22Rv1 (cell line): ENCODE measurements at regions not wholly inside any gene's neighbourhood (a gene's known extent, or its start where the extent isn't known, plus 50 kb on each side); places are given as distances from the start of the nearest gene placed in this dataset.

Experiments used
- ZFX ChIP-seq: fragments of 450-650 bp; IDR thresholded peaks from 2 replicates; pipeline ENCODE4 v1.6.1; 2017; ENCODE audit warnings: antibody characterized with exemption, borderline replicate concordance
- TF ChIP-seq, protein P1 (sequence below): fragments of 450-650 bp; IDR thresholded peaks from 2 replicates; pipeline ENCODE4 v1.5.1; 2017; ENCODE audit warnings: mild to moderate bottlenecking

DNA sequence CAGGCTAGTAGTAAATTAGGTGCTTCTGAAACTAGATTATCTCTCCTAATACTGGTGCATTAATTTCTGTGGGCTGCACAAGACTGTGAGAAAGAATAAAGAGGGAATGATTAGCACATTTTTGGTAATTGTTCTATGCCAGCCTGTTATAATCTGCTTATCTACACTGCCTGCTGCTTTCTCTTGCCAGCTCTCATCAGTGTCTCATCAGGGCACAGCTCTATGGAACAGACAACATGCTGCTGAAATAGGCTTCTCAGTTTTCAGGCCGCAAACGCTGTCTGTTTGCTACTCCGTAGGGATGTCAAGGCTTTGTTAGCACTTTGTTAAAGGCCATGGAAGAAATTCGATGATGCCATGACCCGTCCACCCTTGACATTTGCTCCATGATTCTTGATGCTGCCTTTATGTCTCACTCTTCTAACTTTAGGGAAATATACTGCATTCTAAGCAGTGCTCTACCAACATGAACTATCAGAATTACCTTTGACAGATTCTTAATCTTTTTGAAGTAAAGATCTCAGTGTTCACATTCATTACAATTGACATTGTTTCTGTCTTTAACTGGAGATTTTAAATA is 84.0 kb upstream of the PRR20A start:
- TF ChIP-seq, protein P1, sequence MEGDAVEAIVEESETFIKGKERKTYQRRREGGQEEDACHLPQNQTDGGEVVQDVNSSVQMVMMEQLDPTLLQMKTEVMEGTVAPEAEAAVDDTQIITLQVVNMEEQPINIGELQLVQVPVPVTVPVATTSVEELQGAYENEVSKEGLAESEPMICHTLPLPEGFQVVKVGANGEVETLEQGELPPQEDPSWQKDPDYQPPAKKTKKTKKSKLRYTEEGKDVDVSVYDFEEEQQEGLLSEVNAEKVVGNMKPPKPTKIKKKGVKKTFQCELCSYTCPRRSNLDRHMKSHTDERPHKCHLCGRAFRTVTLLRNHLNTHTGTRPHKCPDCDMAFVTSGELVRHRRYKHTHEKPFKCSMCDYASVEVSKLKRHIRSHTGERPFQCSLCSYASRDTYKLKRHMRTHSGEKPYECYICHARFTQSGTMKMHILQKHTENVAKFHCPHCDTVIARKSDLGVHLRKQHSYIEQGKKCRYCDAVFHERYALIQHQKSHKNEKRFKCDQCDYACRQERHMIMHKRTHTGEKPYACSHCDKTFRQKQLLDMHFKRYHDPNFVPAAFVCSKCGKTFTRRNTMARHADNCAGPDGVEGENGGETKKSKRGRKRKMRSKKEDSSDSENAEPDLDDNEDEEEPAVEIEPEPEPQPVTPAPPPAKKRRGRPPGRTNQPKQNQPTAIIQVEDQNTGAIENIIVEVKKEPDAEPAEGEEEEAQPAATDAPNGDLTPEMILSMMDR, result no peak
- no peak for TF ChIP-seq ZFX
